CD14-positive monocyte (primary cell): ENCODE measurements at regions not wholly inside any gene's neighbourhood (a gene's known extent, or its start where the extent isn't known, plus 50 kb on each side); places are given as distances from the start of the nearest gene placed in this dataset.

Experiments
- DNase-seq, 3 donors: peaks; one replicate each; pipeline ENCODE4 v3.0.0-alpha.2; 2011 to 2022
- H2AFZ ChIP-seq: 2 replicates; pipeline ENCODE4 v1.6.0; 2012; ENCODE audit warnings: mild to moderate bottlenecking, low read depth, low read length, inconsistent platforms; ENCODE audit not compliant: insufficient read depth, poor library complexity, severe bottlenecking
- H3K27ac ChIP-seq, 2 donors: 1 replicate in 1 of 2; 2 replicates in 1 of 2; pipeline ENCODE4 v1.5.1; 2012 to 2013; ENCODE audit warnings: low read length in 2 of 2, control low read depth in 1 of 2, inconsistent platforms in 1 of 2, low read depth in 1 of 2, mild to moderate bottlenecking in 1 of 2
- H3K27me3 ChIP-seq, 2 donors: one replicate each; pipeline versions ENCODE4 v1.6.0 to v1.6.1; 2011 to 2013; ENCODE audit warnings: low read length in 2 of 2; ENCODE audit not compliant: control insufficient read depth in 2 of 2, insufficient read depth in 2 of 2
- H3K36me3 ChIP-seq, 2 donors: replicated peaks in 1 of 2; 1 replicate in 1 of 2; 2 replicates in 1 of 2; pipeline versions ENCODE4 v1.5.1 to v1.6.1; 2012 to 2013; ENCODE audit warnings: low read length in 2 of 2, control low read depth in 1 of 2, inconsistent platforms in 1 of 2, mild to moderate bottlenecking in 1 of 2; ENCODE audit not compliant: insufficient read depth in 2 of 2, control insufficient read depth in 1 of 2
- H3K4me1 ChIP-seq, 2 donors: 1 replicate in 1 of 2; 2 replicates in 1 of 2; pipeline versions ENCODE4 v1.5.1 to v1.6.1; 2012 to 2013; ENCODE audit warnings: low read length in 2 of 2, control low read depth in 1 of 2, inconsistent platforms in 1 of 2, mild to moderate bottlenecking in 1 of 2, moderate library complexity in 1 of 2; ENCODE audit not compliant: insufficient read depth in 2 of 2, control insufficient read depth in 1 of 2
- H3K4me2 ChIP-seq: replicated peaks from 2 replicates; pipeline ENCODE3; 2012; ENCODE audit warnings: low read length, moderate library complexity, mild to moderate bottlenecking; ENCODE audit not compliant: poor library complexity, severe bottlenecking; ENCODE audit errors: extremely low read depth
- H3K4me3 ChIP-seq, 3 experiments: fragments of 200-600 bp in 1 of 3; sonication (generic) in 1 of 3; replicated peaks in 1 of 3; 1 replicate in 2 of 3; 2 replicates in 1 of 3; pipeline ENCODE4 v1.5.1; 2011 to 2013; ENCODE audit warnings: low read length in 3 of 3, mild to moderate bottlenecking in 3 of 3, control low read depth in 2 of 3, low read depth in 2 of 3, inconsistent platforms in 1 of 3, moderate library complexity in 1 of 3
- H3K79me2 ChIP-seq: 2 replicates; pipeline ENCODE4 v1.6.0; 2012; ENCODE audit warnings: mild to moderate bottlenecking, control low read depth, inconsistent platforms, low read length, moderate library complexity; ENCODE audit not compliant: insufficient read depth
- H3K9ac ChIP-seq: 2 replicates; pipeline ENCODE4 v1.6.0; 2017; ENCODE audit warnings: low read length, mild to moderate bottlenecking; ENCODE audit not compliant: insufficient read depth, poor library complexity, severe bottlenecking
- H3K9me3 ChIP-seq, 2 donors: replicated peaks in 1 of 2; 1 replicate in 1 of 2; 2 replicates in 1 of 2; pipeline versions ENCODE4 v1.5.1 to v1.6.1; 2012 to 2013; ENCODE audit warnings: low read length in 2 of 2, control low read depth in 1 of 2; ENCODE audit not compliant: control insufficient read depth in 1 of 2, insufficient read depth in 1 of 2
- H4K20me1 ChIP-seq: 2 replicates; pipeline ENCODE4 v1.6.0; 2012; ENCODE audit warnings: mild to moderate bottlenecking, low read length, control low read depth, moderate library complexity; ENCODE audit not compliant: insufficient read depth
- H3K27ac Mint-ChIP-seq, 7 donors: one replicate each; pipeline ENCODE4 v1.8.0; 2020; ENCODE audit warnings: mild to moderate bottlenecking in 7 of 7, mixed read lengths in 7 of 7, moderate library complexity in 6 of 7, inconsistent platforms in 2 of 7
- H3K27me3 Mint-ChIP-seq, 3 donors: one replicate each; pipeline ENCODE4 v1.8.0; 2021 to 2022; ENCODE audit warnings: low read depth in 3 of 3, mild to moderate bottlenecking in 3 of 3, mixed read lengths in 3 of 3, moderate library complexity in 3 of 3, inconsistent platforms in 1 of 3
- H3K36me3 Mint-ChIP-seq, 2 donors: one replicate each; pipeline ENCODE4 v1.8.0; 2020; ENCODE audit warnings: mixed read lengths in 2 of 2, inconsistent platforms in 1 of 2, mild to moderate bottlenecking in 1 of 2
- H3K4me1 Mint-ChIP-seq: one replicate; pipeline ENCODE4 v1.8.0; 2020; ENCODE audit warnings: mild to moderate bottlenecking, mixed read lengths
- H3K4me3 Mint-ChIP-seq, 2 donors: one replicate each; pipeline ENCODE4 v1.8.0; 2020; ENCODE audit warnings: mild to moderate bottlenecking in 2 of 2, mixed read lengths in 2 of 2, moderate library complexity in 1 of 2
- H3K9me3 Mint-ChIP-seq, 7 donors: one replicate each; pipeline ENCODE4 v1.8.0; 2020 to 2022; ENCODE audit warnings: mixed read lengths in 7 of 7, mild to moderate bottlenecking in 6 of 7, moderate library complexity in 6 of 7, inconsistent platforms in 2 of 7
- WGBS: methylation state at CpG from one replicate; pipeline ENCODE4 v1.1.5; 2013; ENCODE audit warnings: missing lambda C conversion rate; ENCODE audit not compliant: insufficient coverage; 5-methylcytosine and 5-hydroxymethylcytosine counted together
- intact Hi-C, 2 donors: fragments of 100-400 bp; cut with micrococcal nuclease; formaldehyde crosslinking; loops; one replicate each; pipeline versions ENCODE4 v1.15.0 to v1.15.1; 2023
- TF ChIP-seq, protein P1 (sequence below): fragments of 200-600 bp; IDR thresholded peaks from one replicate; pipeline ENCODE4 v1.8.0; 2022; ENCODE audit warnings: antibody characterized with exemption, mild to moderate bottlenecking

DNA sequence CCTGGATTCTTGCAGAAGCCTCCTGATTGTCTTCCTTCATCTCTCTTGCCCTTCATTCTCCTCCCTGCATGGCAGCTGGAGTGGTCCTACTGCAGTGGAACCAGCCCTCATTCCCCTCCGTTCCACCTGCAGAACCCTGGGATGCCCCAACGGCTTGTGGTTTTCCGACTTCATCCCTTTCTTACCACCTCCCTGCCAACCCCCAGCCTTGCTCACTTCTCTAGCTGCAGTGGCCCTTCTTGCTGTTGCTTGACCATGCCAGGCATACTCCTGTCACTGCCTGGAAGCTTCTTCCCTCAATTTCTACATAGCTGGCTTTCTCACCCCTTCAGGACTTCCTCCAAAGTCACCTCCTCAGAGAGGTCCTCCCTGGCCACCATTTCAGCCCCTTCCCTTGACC, 123.3 kb downstream of the BEGAIN start:
- Mint-ChIP-seq H3K27me3 (peaks cover 2 to 6% (median 5%) of the 10 kb centered on the region in 3 donors), H3K27ac (peak overlapping the region in 1 of 7 donors; percentile 58), H3K36me3 (peaks cover 0 to 6% of the 10 kb centered on the region in 2 donors), H3K4me1 (peaks cover 3% of the 10 kb centered on the region), H3K9me3 (peaks cover 0 to 5% (median 2%) of the 10 kb centered on the region in 7 donors), H3K4me3 (no peak overlapping the region)
- Histone ChIP-seq H3K4me1 (no peaks in the 10 kb centered on the region), H3K36me3 (no peaks in the 10 kb centered on the region), H3K79me2 (no peaks in the 10 kb centered on the region), H3K27ac (no peak overlapping the region), H3K9ac (no peak overlapping the region), H3K4me3 (no peak overlapping the region), H2AFZ (no peak overlapping the region), H3K27me3 (no peaks in the 10 kb centered on the region), H4K20me1 (peaks cover 7% of the 10 kb centered on the region), H3K9me3 (no peaks in the 10 kb centered on the region), H3K4me2 (no peak overlapping the region)
- TF ChIP-seq, protein P1, sequence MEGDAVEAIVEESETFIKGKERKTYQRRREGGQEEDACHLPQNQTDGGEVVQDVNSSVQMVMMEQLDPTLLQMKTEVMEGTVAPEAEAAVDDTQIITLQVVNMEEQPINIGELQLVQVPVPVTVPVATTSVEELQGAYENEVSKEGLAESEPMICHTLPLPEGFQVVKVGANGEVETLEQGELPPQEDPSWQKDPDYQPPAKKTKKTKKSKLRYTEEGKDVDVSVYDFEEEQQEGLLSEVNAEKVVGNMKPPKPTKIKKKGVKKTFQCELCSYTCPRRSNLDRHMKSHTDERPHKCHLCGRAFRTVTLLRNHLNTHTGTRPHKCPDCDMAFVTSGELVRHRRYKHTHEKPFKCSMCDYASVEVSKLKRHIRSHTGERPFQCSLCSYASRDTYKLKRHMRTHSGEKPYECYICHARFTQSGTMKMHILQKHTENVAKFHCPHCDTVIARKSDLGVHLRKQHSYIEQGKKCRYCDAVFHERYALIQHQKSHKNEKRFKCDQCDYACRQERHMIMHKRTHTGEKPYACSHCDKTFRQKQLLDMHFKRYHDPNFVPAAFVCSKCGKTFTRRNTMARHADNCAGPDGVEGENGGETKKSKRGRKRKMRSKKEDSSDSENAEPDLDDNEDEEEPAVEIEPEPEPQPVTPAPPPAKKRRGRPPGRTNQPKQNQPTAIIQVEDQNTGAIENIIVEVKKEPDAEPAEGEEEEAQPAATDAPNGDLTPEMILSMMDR: no peak
- DNase-seq: no peak
- WGBS: 100% methylated on average over 3 of the region's 3 CpGs
- intact Hi-C loops: no loop called here

DNA sequence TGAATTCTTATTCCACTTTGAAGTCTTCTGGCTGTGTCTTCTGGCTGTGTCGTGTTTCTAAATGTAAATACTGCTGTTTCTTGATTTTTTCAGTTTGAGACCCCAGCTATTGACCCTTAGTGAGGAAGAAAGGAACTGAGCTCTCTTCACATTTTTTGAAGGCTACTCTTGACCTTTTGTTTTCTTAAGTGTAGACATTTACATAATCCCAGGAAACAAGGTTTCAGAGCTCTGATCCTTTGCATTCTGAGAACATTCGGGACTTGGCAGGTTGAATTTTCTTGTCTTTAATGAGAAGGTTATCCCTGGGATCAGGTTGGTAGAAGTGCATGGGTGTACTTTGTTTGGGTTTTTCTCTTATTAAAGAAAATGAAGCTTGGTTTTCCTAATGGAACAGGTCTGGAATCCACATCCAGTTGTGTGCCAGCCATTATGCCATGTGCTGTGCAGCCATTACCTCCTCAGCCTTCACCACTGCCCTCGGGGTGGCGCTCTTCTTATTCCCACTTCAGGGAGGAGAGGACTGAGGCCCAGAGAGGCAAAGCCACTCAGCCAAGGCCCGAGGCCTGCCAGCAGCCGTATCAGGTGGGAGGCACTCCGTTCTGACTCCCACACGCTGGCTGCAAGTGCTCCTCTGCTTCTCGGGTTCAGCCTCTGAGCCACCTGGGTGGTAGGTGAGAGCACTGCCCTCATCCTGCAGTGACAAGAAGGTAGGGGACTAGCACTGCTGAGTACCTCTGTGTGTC, 120.9 kb downstream of the BEGAIN start:
- intact Hi-C loops: no loop called here
- Mint-ChIP-seq H3K36me3 (peaks cover 7 to 11% of the 10 kb centered on the region in 2 donors), H3K4me1 (peaks cover 6% of the 10 kb centered on the region), H3K4me3 (no peak overlapping the region), H3K9me3 (peaks cover 0 to 5% (median 0%) of the 10 kb centered on the region in 7 donors), H3K27me3 (peaks cover 2 to 6% (median 5%) of the 10 kb centered on the region in 3 donors), H3K27ac (no peak overlapping the region)
- H3K27me3 ChIP-seq: no peaks in the 10 kb centered on the region
- TF ChIP-seq, protein P1: no peak
- H3K4me1 ChIP-seq: no peaks in the 10 kb centered on the region
- H3K9ac ChIP-seq: no peak overlapping the region
- no peak overlapping the region for H3K27ac ChIP-seq
- H4K20me1 ChIP-seq: peaks cover 7% of the 10 kb centered on the region
- H3K9me3 ChIP-seq: no peaks in the 10 kb centered on the region
- no peak for DNase-seq
- no peak overlapping the region for H2AFZ ChIP-seq
- 90% methylated on average over 8 of the region's 9 CpGs for WGBS
- no peaks in the 10 kb centered on the region for H3K79me2 ChIP-seq
- no peak overlapping the region for H3K4me3 ChIP-seq
- peaks cover 0 to 7% of the 10 kb centered on the region in 2 donors for H3K36me3 ChIP-seq
- no peak overlapping the region for H3K4me2 ChIP-seq
